Cardiac muscle cell (in vitro differentiated cells and primary cell): ENCODE measurements at regions not wholly inside any gene's neighbourhood (a gene's known extent, or its start where the extent isn't known, plus 50 kb on each side); places are given as distances from the start of the nearest gene placed in this dataset.
"Not testable (repeated sequence)": the region's sequence is repeated elsewhere in the genome, so short reads cannot be mapped to it uniquely, and the experiment has no call there.

ENCODE experiments used
- DNase-seq, 2 donors: peaks; one replicate each; pipeline versions ENCODE4 v3.0.0 to v3.0.0-alpha.2; 2010 to 2017; ENCODE audit warnings: low read depth in 1 of 2, low spot score in 1 of 2
- H3K27ac ChIP-seq: fragments of 200-600 bp; sonication (generic); 2 replicates; pipeline ENCODE4 v1.5.1; 2016
- H3K27me3 ChIP-seq: fragments of 200-600 bp; sonication (generic); 2 replicates; pipeline ENCODE4 v1.6.0; 2016; ENCODE audit warnings: control low read depth
- H3K36me3 ChIP-seq: fragments of 200-600 bp; sonication (generic); 2 replicates; pipeline ENCODE4 v1.5.1; 2016; ENCODE audit warnings: control low read depth
- H3K4me1 ChIP-seq: fragments of 200-600 bp; sonication (generic); 2 replicates; pipeline ENCODE4 v1.8.1; 2017; ENCODE audit warnings: low read depth, mild to moderate bottlenecking, mixed run types
- H3K4me3 ChIP-seq: fragments of 200-600 bp; sonication (generic); 2 replicates; pipeline ENCODE4 v1.5.1; 2016; ENCODE audit warnings: mild to moderate bottlenecking
- H3K9me3 ChIP-seq: fragments of 200-600 bp; sonication (generic); 2 replicates; pipeline ENCODE4 v1.5.1; 2017; ENCODE audit warnings: low read depth, mild to moderate bottlenecking, control low read depth
- CTCF ChIP-seq: IDR thresholded peaks from 2 replicates; pipeline ENCODE4 v1.5.1; 2012; ENCODE audit warnings: low read depth, mild to moderate bottlenecking, low read length

DNA sequence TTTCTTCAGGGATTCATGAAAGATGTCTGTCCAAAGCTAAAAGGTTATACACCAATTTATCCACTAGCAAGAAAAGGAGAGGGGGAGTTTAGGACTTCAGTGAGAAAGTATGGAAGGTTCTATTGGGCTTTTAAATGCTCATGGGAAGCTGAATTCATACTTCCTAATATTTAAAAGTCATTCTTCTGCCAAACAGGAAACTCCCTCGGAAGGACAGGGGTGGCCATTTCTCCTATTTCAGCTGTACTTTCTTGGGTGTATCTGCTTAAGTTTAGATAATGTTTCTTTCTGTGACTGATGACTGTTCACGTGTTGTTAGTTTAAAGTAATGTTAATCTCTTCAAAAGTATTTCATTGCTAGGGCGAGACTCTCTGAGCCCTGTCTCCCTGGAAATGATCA, 80.5 kb upstream of the IFNGR1 start:
- Histone ChIP-seq H3K36me3 (no peaks in the 10 kb centered on the region), H3K4me3 (no peak overlapping the region), H3K27me3 (no peaks in the 10 kb centered on the region), H3K27ac (no peak overlapping the region), H3K4me1 (no peaks in the 10 kb centered on the region), H3K9me3 (no peaks in the 10 kb centered on the region)
- DNase-seq: no peak
- TF ChIP-seq CTCF: no peak

GRCh38 chr6:137297887-137298286, 78.7 kb upstream of the IFNGR1 start:
- Histone ChIP-seq H3K36me3 (no peaks in the 10 kb centered on the region), H3K27me3 (no peaks in the 10 kb centered on the region), H3K4me1 (no peaks in the 10 kb centered on the region), H3K9me3 (no peaks in the 10 kb centered on the region), H3K4me3 (no peak overlapping the region), H3K27ac (no peak overlapping the region)
- DNase-seq: peak; percentile 41 to 49
- TF ChIP-seq CTCF: no peak

DNA sequence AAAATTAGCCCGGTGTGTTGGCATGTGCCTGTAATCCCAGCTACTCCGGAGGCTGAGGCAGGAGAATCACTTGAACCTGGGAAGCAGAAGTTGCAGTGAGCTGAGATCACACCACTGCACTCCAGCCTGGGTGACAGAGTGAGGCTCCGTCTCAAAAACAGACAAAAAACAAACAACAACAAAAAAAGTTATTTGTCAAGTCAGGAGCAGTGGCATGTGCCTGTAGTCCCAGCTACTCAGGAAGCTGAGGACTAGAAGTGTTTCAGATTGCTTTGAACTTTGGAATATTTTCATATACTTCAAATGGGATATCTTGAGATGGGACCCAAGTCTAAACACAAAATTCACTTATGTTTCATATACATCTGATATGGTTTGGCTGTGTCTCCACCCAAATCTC, 73.1 kb upstream of the IFNGR1 start:
- DNase-seq, H3K27ac ChIP-seq, H3K4me3 ChIP-seq, H3K27me3 ChIP-seq, H3K36me3 ChIP-seq, H3K4me1 ChIP-seq, H3K9me3 ChIP-seq: not testable (repeated sequence)

GRCh38 chr6:137291441-137291840, 72.3 kb upstream of the IFNGR1 start:
- no peak for TF ChIP-seq CTCF
- Histone ChIP-seq H3K4me1 (no peaks in the 10 kb centered on the region), H3K36me3 (no peaks in the 10 kb centered on the region), H3K27me3 (no peaks in the 10 kb centered on the region), H3K9me3 (no peaks in the 10 kb centered on the region), H3K4me3 (no peak overlapping the region), H3K27ac (no peak overlapping the region)
- DNase-seq: peak in 1 of 2 donors; percentile 85

DNA sequence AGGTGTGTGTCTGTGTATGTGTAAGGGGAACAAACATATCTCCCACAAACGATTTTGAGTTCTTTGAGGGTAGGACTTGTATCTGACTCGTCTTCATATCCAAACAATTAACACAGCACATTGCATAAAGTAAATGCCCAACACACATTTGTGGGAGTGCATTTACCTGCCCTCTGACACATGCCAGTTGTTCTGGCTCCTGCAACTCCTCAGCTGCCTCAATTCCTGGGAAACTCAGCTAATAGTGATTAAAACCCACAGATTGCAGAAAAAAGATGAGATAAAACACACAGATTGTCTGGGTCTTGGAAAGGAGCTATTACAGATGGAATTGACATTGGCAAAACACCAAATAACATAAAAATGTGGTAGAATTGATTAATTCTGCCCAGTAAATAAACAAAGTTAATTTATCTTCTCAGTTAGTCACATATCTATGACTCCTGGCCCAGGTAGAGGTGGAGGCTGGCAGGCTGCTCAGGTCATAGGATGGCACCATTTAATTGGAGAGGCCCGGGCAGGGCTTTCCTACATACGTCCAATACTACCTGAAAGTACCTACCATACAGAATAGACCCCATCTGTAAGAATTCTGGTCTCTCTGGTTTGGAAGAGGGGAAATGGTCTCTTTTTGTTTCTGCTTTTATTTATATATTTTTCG, 71.5 kb upstream of the IFNGR1 start:
- no peaks in the 10 kb centered on the region for H3K36me3 ChIP-seq
- no peaks in the 10 kb centered on the region for H3K9me3 ChIP-seq
- H3K4me1 ChIP-seq: no peaks in the 10 kb centered on the region
- no peak for DNase-seq
- H3K4me3 ChIP-seq: no peak overlapping the region
- TF ChIP-seq CTCF: no peak
- H3K27me3 ChIP-seq: no peaks in the 10 kb centered on the region
- H3K27ac ChIP-seq: no peak overlapping the region

- Histone ChIP-seq H3K27ac (no peak overlapping the region), H3K9me3 (no peaks in the 10 kb centered on the region), H3K4me1 (no peaks in the 10 kb centered on the region), H3K27me3 (no peaks in the 10 kb centered on the region), H3K4me3 (no peak overlapping the region), H3K36me3 (no peaks in the 10 kb centered on the region)
- TF ChIP-seq CTCF: no peak
- no peak for DNase-seq
These were observed 67.7 kb upstream of the IFNGR1 start for GRCh38 chr6:137286916-137287315.
